Smooth muscle cell (in vitro differentiated cells): ENCODE measurements at regions not wholly inside any gene's neighbourhood (a gene's known extent, or its start where the extent isn't known, plus 50 kb on each side); places are given as distances from the start of the nearest gene placed in this dataset.

Experiments used
- DNase-seq: peaks from one replicate; lab custom pipeline; 2025; ENCODE audit not compliant: unreplicated experiment; lab: John Stamatoyannopoulos, UW
- H2AFZ ChIP-seq: fragments of 200-600 bp; sonication (generic); 2 replicates; pipeline ENCODE4 v1.6.0; 2016; ENCODE audit warnings: antibody characterized with exemption, low read depth, mild to moderate bottlenecking
- H3F3A ChIP-seq: fragments of 200-600 bp; sonication (generic); 2 replicates; pipeline ENCODE4 v1.6.0; 2017; ENCODE audit warnings: antibody characterized with exemption, low read depth
- H3K27ac ChIP-seq: fragments of 200-600 bp; sonication (generic); 2 replicates; pipeline ENCODE4 v1.5.1; 2016; ENCODE audit warnings: low read depth, mild to moderate bottlenecking
- H3K27me3 ChIP-seq: fragments of 200-600 bp; sonication (generic); 2 replicates; pipeline ENCODE4 v1.6.1; 2016; ENCODE audit warnings: low read depth, mild to moderate bottlenecking
- H3K36me3 ChIP-seq: fragments of 200-600 bp; sonication (generic); 2 replicates; pipeline ENCODE4 v1.5.1; 2016; ENCODE audit warnings: low read depth
- H3K4me1 ChIP-seq: fragments of 200-600 bp; sonication (generic); 2 replicates; pipeline ENCODE4 v1.5.1; 2016; ENCODE audit warnings: low read depth
- H3K4me2 ChIP-seq: fragments of 200-600 bp; sonication (generic); 2 replicates; pipeline ENCODE4 v1.6.0; 2016; ENCODE audit warnings: mild to moderate bottlenecking
- H3K4me3 ChIP-seq: fragments of 200-600 bp; sonication (generic); 2 replicates; pipeline ENCODE4 v1.5.1; 2016; ENCODE audit warnings: mild to moderate bottlenecking
- H3K79me2 ChIP-seq: fragments of 200-600 bp; sonication (generic); 2 replicates; pipeline ENCODE4 v1.6.0; 2016; ENCODE audit warnings: low read depth, mild to moderate bottlenecking
- H3K9ac ChIP-seq: fragments of 200-600 bp; sonication (generic); 2 replicates; pipeline ENCODE4 v1.6.0; 2016; ENCODE audit warnings: low read depth
- H3K9me3 ChIP-seq: fragments of 200-600 bp; sonication (generic); replicated peaks from 2 replicates; pipeline ENCODE4 v1.5.1; 2016; ENCODE audit warnings: low read depth
- H4K20me1 ChIP-seq: fragments of 200-600 bp; sonication (generic); 2 replicates; pipeline ENCODE4 v1.6.0; 2016; ENCODE audit warnings: low read depth
- CTCF ChIP-seq: fragments of 200-600 bp; sonication (generic); IDR thresholded peaks from 2 replicates; pipeline ENCODE4 v1.5.1; 2017; ENCODE audit warnings: borderline replicate concordance, mild to moderate bottlenecking, antibody characterized with exemption; ENCODE audit not compliant: insufficient read depth, poor library complexity, severe bottlenecking
- WGBS: methylation state at CpG from one replicate; pipeline ENCODE4 v1.1.7; 2016; ENCODE audit warnings: low lambda C conversion rate; 5-methylcytosine and 5-hydroxymethylcytosine counted together

DNA sequence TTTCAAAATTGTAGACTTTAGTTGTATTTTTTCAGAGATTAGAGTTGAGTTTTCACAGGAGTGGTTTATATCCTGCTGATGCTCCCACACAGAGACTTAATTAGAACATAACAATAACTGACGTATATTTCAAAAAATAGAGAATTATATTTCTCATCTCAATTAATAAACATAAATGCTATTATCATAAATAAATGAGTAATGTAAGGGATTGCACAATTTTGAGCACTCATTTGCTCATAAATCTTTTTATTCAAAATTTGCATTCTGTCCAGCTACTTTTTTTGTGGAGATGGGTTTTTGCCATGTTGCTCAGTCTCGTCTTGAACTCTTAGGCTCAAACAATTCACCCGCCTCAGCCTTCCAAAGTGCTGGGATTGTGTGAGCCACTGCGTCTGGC, 515.7 kb upstream of the RORB start:
- TF ChIP-seq CTCF: no peak
- no peaks in the 10 kb centered on the region for H3K4me1 ChIP-seq
- H3K4me3 ChIP-seq: no peak overlapping the region
- no peaks in the 10 kb centered on the region for H3F3A ChIP-seq
- no peak for DNase-seq
- no peak overlapping the region for H3K27ac ChIP-seq
- H3K27me3 ChIP-seq: no peaks in the 10 kb centered on the region
- H2AFZ ChIP-seq: no peak overlapping the region
- H3K36me3 ChIP-seq: no peaks in the 10 kb centered on the region
- H3K79me2 ChIP-seq: no peaks in the 10 kb centered on the region
- no peak overlapping the region for H3K9ac ChIP-seq
- H4K20me1 ChIP-seq: no peaks in the 10 kb centered on the region
- no peak overlapping the region for H3K4me2 ChIP-seq
- H3K9me3 ChIP-seq: no peaks in the 10 kb centered on the region
- 87% methylated on average over 4 of the region's 4 CpGs for WGBS

- Histone ChIP-seq H3K79me2 (no peaks in the 10 kb centered on the region), H3K36me3 (no peaks in the 10 kb centered on the region), H3K9ac (no peak overlapping the region), H3K4me3 (no peak overlapping the region), H3K9me3 (no peaks in the 10 kb centered on the region), H3K4me1 (no peaks in the 10 kb centered on the region), H4K20me1 (no peaks in the 10 kb centered on the region), H2AFZ (no peak overlapping the region), H3K27me3 (no peaks in the 10 kb centered on the region), H3F3A (no peaks in the 10 kb centered on the region), H3K4me2 (no peak overlapping the region), H3K27ac (no peak overlapping the region)
- WGBS: 84% methylated on average over 2 of the region's 2 CpGs
- TF ChIP-seq CTCF: no peak
- no peak for DNase-seq
Measured at GRCh38 chr9:73995836-73996235, 501.3 kb upstream of the RORB start.

DNA sequence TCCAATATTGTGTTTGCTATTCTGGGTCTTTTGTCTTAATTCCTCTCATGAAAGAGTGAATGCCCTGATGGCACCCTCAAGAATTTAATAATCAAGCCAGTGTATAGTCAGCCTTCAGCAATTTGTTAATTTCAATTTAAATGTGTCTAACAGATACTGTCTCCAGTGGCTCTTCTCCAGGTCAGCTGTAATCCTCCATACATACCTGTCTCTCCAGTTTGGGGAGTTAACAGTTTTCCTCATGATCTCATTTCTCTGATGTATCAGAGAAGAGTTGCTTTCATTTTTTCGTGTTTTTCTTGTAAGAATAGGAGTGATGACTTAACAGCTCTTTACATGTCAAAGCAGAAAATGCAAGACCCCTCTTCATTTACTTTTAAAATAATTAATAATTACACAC, 500.3 kb upstream of the RORB start:
- H3F3A ChIP-seq: no peaks in the 10 kb centered on the region
- WGBS: 65% methylated on average over 1 of the region's 1 CpG

More for the DNA sequence above, 500.3 kb upstream of the RORB start:
- no peak for TF ChIP-seq CTCF
- no peaks in the 10 kb centered on the region for H3K9me3 ChIP-seq
- H3K4me3 ChIP-seq: no peak overlapping the region
- no peak overlapping the region for H3K9ac ChIP-seq
- H4K20me1 ChIP-seq: no peaks in the 10 kb centered on the region
- H3K79me2 ChIP-seq: no peaks in the 10 kb centered on the region
- no peak overlapping the region for H3K27ac ChIP-seq
- DNase-seq: no peak
- H2AFZ ChIP-seq: no peak overlapping the region
- no peaks in the 10 kb centered on the region for H3K4me1 ChIP-seq
- no peak overlapping the region for H3K4me2 ChIP-seq
- H3K27me3 ChIP-seq: no peaks in the 10 kb centered on the region
- H3K36me3 ChIP-seq: no peaks in the 10 kb centered on the region
